Effector memory CD8-positive, alpha-beta T cell (primary cell): ENCODE measurements at regions not wholly inside any gene's neighbourhood (a gene's known extent, or its start where the extent isn't known, plus 50 kb on each side); places are given as distances from the start of the nearest gene placed in this dataset.

ENCODE experiments used
- ATAC-seq: fragments of 150-1000 bp; cut with Tn5 transposase; replicated peaks from 2 replicates; pipeline ENCODE4 v1.10.0; 2021; ENCODE audit warnings: mild to moderate bottlenecking, moderate library complexity
- DNase-seq, 3 experiments: peaks; one replicate each; pipeline ENCODE4 v3.0.0; 2021
- H3K27ac Mint-ChIP-seq, 2 donors: one replicate each; pipeline ENCODE4 v1.8.0; 2022; ENCODE audit warnings: mild to moderate bottlenecking in 2 of 2, mixed read lengths in 2 of 2, moderate library complexity in 2 of 2
- H3K27me3 Mint-ChIP-seq, 2 donors: one replicate each; pipeline ENCODE4 v1.8.0; 2022; ENCODE audit warnings: mixed read lengths in 2 of 2
- H3K36me3 Mint-ChIP-seq: one replicate; pipeline ENCODE4 v1.8.0; 2022; ENCODE audit warnings: mild to moderate bottlenecking, moderate library complexity, mixed read lengths; ENCODE audit not compliant: insufficient read depth
- H3K4me1 Mint-ChIP-seq, 2 donors: one replicate each; pipeline ENCODE4 v1.8.0; 2022; ENCODE audit warnings: low read depth in 2 of 2, mixed read lengths in 2 of 2
- H3K4me3 Mint-ChIP-seq, 2 donors: one replicate each; pipeline ENCODE4 v1.8.0; 2022; ENCODE audit warnings: mild to moderate bottlenecking in 2 of 2, mixed read lengths in 2 of 2, moderate library complexity in 2 of 2
- H3K9me3 Mint-ChIP-seq, 2 donors: one replicate each; pipeline ENCODE4 v1.8.0; 2022; ENCODE audit warnings: mixed read lengths in 2 of 2

DNA sequence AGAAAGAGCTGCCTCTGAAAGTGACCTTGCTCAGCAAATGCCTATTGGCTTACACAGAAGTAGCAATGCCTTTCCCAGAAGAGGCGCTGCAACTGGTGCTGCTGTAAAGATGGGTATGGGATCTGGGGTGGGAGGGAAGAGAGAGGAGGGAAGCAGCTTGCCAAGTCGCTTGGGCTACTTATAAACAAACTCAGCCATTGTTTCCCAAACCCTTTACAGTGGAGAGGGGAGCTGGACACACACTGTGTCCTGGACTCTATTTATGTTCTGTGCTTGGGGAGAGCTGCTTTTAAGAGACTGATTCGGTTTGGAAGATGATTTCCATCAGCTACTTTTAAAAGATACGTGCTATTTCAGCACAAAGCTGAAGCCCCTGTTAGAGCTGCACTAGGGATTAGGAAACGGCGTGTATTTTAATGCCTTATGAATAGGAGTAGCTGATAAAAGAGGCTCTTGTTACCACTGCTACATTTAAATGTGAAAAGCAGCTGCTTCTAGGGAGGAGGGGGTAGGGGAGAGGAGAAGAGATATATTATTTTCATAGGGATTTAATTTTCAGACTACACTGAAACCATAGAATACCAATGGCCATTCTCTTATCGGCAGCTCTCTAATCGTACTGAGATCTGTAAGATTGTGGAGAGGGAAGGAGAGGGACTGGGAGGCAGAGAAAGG is 440.6 kb downstream of the MCTP2 start:
- Mint-ChIP-seq H3K27me3 (peaks cover 41 to 70% of the 10 kb centered on the region in 2 donors), H3K9me3 (no peaks in the 10 kb centered on the region), H3K36me3 (no peaks in the 10 kb centered on the region), H3K27ac (no peak overlapping the region), H3K4me3 (no peak overlapping the region), H3K4me1 (no peaks in the 10 kb centered on the region)
- ATAC-seq (no peak), DNase-seq (no peak)

- H3K27ac Mint-ChIP-seq: no peak overlapping the region
- ATAC-seq (no peak), DNase-seq (no peak)
- no peak overlapping the region for H3K4me3 Mint-ChIP-seq
- peaks cover 49 to 59% of the 10 kb centered on the region in 2 donors for H3K27me3 Mint-ChIP-seq
- H3K9me3 Mint-ChIP-seq: no peaks in the 10 kb centered on the region
- H3K36me3 Mint-ChIP-seq: no peaks in the 10 kb centered on the region
- no peaks in the 10 kb centered on the region for H3K4me1 Mint-ChIP-seq
Measured at GRCh38 chr15:94673801-94674200, 442.4 kb downstream of the MCTP2 start.

GRCh38 chr15:94674296-94674695 is 442.9 kb downstream of the MCTP2 start:
- no peak overlapping the region for H3K27ac Mint-ChIP-seq
- no peak overlapping the region for H3K4me3 Mint-ChIP-seq
- H3K9me3 Mint-ChIP-seq: no peaks in the 10 kb centered on the region
- H3K36me3 Mint-ChIP-seq: no peaks in the 10 kb centered on the region
- no peaks in the 10 kb centered on the region for H3K4me1 Mint-ChIP-seq
- DNase-seq (no peak), ATAC-seq (no peak)
- peaks cover 49 to 56% of the 10 kb centered on the region in 2 donors for H3K27me3 Mint-ChIP-seq

GRCh38 chr15:94677202-94677790 is 445.9 kb downstream of the MCTP2 start:
- Mint-ChIP-seq H3K27ac (no peak overlapping the region), H3K36me3 (no peaks in the 10 kb centered on the region), H3K4me3 (no peak overlapping the region), H3K27me3 (peaks cover 45 to 59% of the 10 kb centered on the region in 2 donors), H3K9me3 (no peaks in the 10 kb centered on the region), H3K4me1 (no peaks in the 10 kb centered on the region)
- ATAC-seq (no peak), DNase-seq (no peak)

GRCh38 chr15:94682171-94682570 is 450.8 kb downstream of the MCTP2 start:
- no peaks in the 10 kb centered on the region for H3K9me3 Mint-ChIP-seq
- no peak for DNase-seq
- H3K36me3 Mint-ChIP-seq: no peaks in the 10 kb centered on the region
- no peak overlapping the region for H3K4me3 Mint-ChIP-seq
- peaks cover 26 to 30% of the 10 kb centered on the region in 2 donors for H3K27me3 Mint-ChIP-seq
- no peak overlapping the region for H3K27ac Mint-ChIP-seq
- ATAC-seq: no peak
- H3K4me1 Mint-ChIP-seq: no peaks in the 10 kb centered on the region

GRCh38 chr15:94683902-94684301 is 452.5 kb downstream of the MCTP2 start:
- Mint-ChIP-seq H3K4me3 (no peak overlapping the region), H3K27ac (no peak overlapping the region), H3K36me3 (no peaks in the 10 kb centered on the region), H3K9me3 (no peaks in the 10 kb centered on the region), H3K4me1 (no peaks in the 10 kb centered on the region), H3K27me3 (peaks cover 22 to 24% of the 10 kb centered on the region in 2 donors)
- DNase-seq (no peak), ATAC-seq (no peak)

GRCh38 chr15:94691169-94691568 is 459.8 kb downstream of the MCTP2 start:
- Mint-ChIP-seq H3K36me3 (no peaks in the 10 kb centered on the region), H3K9me3 (no peaks in the 10 kb centered on the region), H3K27me3 (peaks cover 0 to 19% of the 10 kb centered on the region in 2 donors), H3K27ac (no peak overlapping the region), H3K4me3 (no peak overlapping the region), H3K4me1 (no peaks in the 10 kb centered on the region)
- DNase-seq (no peak), ATAC-seq (no peak)

GRCh38 chr15:94692710-94693109 is 461.3 kb downstream of the MCTP2 start:
- no peak overlapping the region for H3K27ac Mint-ChIP-seq
- DNase-seq (no peak), ATAC-seq (no peak)
- H3K4me3 Mint-ChIP-seq: no peak overlapping the region
- no peaks in the 10 kb centered on the region for H3K4me1 Mint-ChIP-seq
- H3K9me3 Mint-ChIP-seq: no peaks in the 10 kb centered on the region
- peaks cover 5 to 19% of the 10 kb centered on the region in 2 donors for H3K27me3 Mint-ChIP-seq
- no peaks in the 10 kb centered on the region for H3K36me3 Mint-ChIP-seq

DNA sequence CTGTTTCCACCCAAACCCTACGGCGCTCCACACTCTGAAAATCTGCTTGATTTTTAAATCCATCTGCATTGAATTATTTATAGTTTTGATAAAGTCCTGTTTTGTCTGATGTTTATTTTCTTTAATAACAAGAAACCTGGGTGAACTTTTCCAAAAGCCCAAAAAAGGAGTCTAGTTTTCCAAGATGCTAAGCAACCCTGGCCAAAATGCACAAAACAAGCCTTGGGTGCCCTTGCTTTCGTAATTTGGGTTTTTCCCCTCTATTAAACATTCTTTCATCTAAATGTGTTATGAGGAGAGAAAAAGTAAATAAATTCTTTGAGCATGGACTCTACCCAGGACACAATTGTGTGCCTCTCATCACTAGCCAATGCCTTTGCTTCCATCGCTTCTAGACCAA is 468.9 kb downstream of the MCTP2 start:
- H3K4me3 Mint-ChIP-seq: no peak overlapping the region
- no peak overlapping the region for H3K27ac Mint-ChIP-seq
- no peak for DNase-seq
- ATAC-seq: no peak
- no peaks in the 10 kb centered on the region for H3K9me3 Mint-ChIP-seq
- no peaks in the 10 kb centered on the region for H3K36me3 Mint-ChIP-seq
- no peaks in the 10 kb centered on the region for H3K4me1 Mint-ChIP-seq
- peaks cover 16 to 28% of the 10 kb centered on the region in 2 donors for H3K27me3 Mint-ChIP-seq

- Mint-ChIP-seq H3K4me1 (no peaks in the 10 kb centered on the region), H3K27me3 (peaks cover 26 to 40% of the 10 kb centered on the region in 2 donors), H3K36me3 (no peaks in the 10 kb centered on the region), H3K4me3 (no peak overlapping the region), H3K9me3 (no peaks in the 10 kb centered on the region), H3K27ac (no peak overlapping the region)
- ATAC-seq (no peak), DNase-seq (no peak)
Measured at GRCh38 chr15:94701281-94701985, 470.1 kb downstream of the MCTP2 start.

DNA sequence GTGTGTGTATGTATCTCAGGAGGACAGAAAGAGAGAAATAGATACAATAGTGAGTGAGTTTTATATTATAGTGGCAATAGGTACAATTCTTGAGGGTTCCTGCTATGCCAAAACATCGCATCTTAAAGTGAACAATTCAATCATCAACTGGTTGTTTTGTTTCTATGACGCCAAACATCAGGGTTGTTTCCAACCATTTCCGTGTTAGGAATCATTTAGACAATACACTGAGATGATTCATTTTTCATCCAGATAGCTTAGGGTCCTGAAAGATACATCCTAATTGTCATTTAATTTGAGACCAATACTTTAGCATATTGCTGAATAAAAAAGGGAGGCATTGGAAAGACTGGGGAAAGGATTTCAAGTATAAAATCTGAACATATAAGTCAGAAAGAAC is 472.2 kb downstream of the MCTP2 start:
- no peak overlapping the region for H3K4me3 Mint-ChIP-seq

GRCh38 chr15:94704421-94704820 is 473.1 kb downstream of the MCTP2 start:
- no peak for ATAC-seq
- DNase-seq: no peak
- no peak overlapping the region for H3K4me3 Mint-ChIP-seq
- no peaks in the 10 kb centered on the region for H3K36me3 Mint-ChIP-seq
- no peaks in the 10 kb centered on the region for H3K4me1 Mint-ChIP-seq
- no peaks in the 10 kb centered on the region for H3K9me3 Mint-ChIP-seq
- H3K27me3 Mint-ChIP-seq: peaks cover 23 to 41% of the 10 kb centered on the region in 2 donors
- no peak overlapping the region for H3K27ac Mint-ChIP-seq

More for the DNA sequence above, 472.2 kb downstream of the MCTP2 start:
- ATAC-seq: no peak
- H3K27me3 Mint-ChIP-seq: peaks cover 22 to 40% of the 10 kb centered on the region in 2 donors
- no peaks in the 10 kb centered on the region for H3K36me3 Mint-ChIP-seq
- H3K4me1 Mint-ChIP-seq: no peaks in the 10 kb centered on the region
- no peaks in the 10 kb centered on the region for H3K9me3 Mint-ChIP-seq
- no peak for DNase-seq
- no peak overlapping the region for H3K27ac Mint-ChIP-seq

- Mint-ChIP-seq H3K36me3 (no peaks in the 10 kb centered on the region), H3K9me3 (no peaks in the 10 kb centered on the region), H3K27ac (no peak overlapping the region), H3K27me3 (peaks cover 28 to 46% of the 10 kb centered on the region in 2 donors), H3K4me1 (no peaks in the 10 kb centered on the region), H3K4me3 (no peak overlapping the region)
- ATAC-seq: no peak
- DNase-seq: no peak
Measured at GRCh38 chr15:94704946-94705345, 473.6 kb downstream of the MCTP2 start.

DNA sequence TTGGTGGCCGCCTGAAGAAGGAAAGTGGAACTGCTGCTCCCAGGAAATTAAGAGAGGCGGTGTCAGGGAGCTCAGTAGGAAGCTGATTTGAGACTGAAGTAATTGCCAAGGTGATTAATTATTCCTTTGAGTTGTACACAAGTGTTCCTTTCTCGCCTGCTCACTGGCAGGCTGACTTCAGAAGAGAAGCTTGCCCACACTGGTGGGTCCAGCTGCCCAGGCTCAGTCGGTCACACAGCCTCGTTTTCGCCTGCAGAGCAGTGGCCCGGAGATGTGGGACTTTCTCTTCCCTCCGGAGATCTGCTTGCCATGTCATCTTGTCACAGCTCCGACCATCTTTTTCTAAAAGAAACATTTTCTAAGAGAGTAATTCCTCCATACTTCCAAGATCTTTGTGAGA is 478.0 kb downstream of the MCTP2 start:
- no peak overlapping the region for H3K4me3 Mint-ChIP-seq
- no peak for DNase-seq
- ATAC-seq: no peak
- H3K4me1 Mint-ChIP-seq: no peaks in the 10 kb centered on the region
- no peak overlapping the region for H3K27ac Mint-ChIP-seq
- peaks cover 23 to 37% of the 10 kb centered on the region in 2 donors for H3K27me3 Mint-ChIP-seq
- no peaks in the 10 kb centered on the region for H3K36me3 Mint-ChIP-seq
- H3K9me3 Mint-ChIP-seq: no peaks in the 10 kb centered on the region
